Gastroesophageal sphincter (tissue), 3 donors: ENCODE measurements at regions not wholly inside any gene's neighbourhood (a gene's known extent, or its start where the extent isn't known, plus 50 kb on each side); places are given as distances from the start of the nearest gene placed in this dataset.

Source experiments
- EP300 ChIP-seq: sonication (generic); formaldehyde crosslinking; IDR thresholded peaks from one replicate; pipeline ENCODE4 v1.6.1; 2017; ENCODE audit warnings: antibody characterized with exemption, mild to moderate bottlenecking
- POLR2A ChIP-seq, 2 donors: fragments of 450-650 bp; IDR thresholded peaks; one replicate each; pipeline ENCODE4 v1.6.1; 2017; ENCODE audit warnings: antibody characterized with exemption in 2 of 2, mild to moderate bottlenecking in 2 of 2, moderate library complexity in 1 of 2
- TF ChIP-seq, protein P1 (sequence below), 4 experiments: fragments of 200-600 bp in 2 of 4; fragments of 450-650 bp in 2 of 4; sonication (generic) in 1 of 4; IDR thresholded peaks; one replicate each; pipeline ENCODE4 v1.5.1; 2017 to 2019; ENCODE audit warnings: antibody characterized with exemption in 4 of 4, mild to moderate bottlenecking in 2 of 4, moderate library complexity in 2 of 4

DNA sequence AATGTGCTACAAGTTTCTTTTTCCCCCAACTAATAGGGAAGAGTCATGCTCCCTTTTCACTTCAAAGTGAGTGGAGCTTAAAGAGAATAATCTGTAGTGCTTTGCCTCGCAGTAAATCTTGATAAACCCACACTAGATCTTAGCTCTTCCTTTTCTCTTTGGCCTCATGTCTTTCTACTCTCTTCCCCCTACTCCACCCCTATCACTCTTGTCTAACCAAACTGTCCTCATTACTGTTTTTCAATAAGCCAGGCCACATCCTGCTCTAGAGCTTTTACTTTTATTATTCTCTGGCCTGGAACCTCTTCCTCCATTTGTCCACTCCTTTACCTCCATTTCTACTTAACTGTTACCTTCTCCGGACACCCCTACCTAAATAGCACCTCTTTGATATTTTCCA is 291.0 kb upstream of the SATB1 start:
- no peak for TF ChIP-seq POLR2A (IDR thresholded peaks at IDR 0.05)
- TF ChIP-seq, protein P1, sequence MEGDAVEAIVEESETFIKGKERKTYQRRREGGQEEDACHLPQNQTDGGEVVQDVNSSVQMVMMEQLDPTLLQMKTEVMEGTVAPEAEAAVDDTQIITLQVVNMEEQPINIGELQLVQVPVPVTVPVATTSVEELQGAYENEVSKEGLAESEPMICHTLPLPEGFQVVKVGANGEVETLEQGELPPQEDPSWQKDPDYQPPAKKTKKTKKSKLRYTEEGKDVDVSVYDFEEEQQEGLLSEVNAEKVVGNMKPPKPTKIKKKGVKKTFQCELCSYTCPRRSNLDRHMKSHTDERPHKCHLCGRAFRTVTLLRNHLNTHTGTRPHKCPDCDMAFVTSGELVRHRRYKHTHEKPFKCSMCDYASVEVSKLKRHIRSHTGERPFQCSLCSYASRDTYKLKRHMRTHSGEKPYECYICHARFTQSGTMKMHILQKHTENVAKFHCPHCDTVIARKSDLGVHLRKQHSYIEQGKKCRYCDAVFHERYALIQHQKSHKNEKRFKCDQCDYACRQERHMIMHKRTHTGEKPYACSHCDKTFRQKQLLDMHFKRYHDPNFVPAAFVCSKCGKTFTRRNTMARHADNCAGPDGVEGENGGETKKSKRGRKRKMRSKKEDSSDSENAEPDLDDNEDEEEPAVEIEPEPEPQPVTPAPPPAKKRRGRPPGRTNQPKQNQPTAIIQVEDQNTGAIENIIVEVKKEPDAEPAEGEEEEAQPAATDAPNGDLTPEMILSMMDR (IDR thresholded peaks at IDR 0.05): no peak
- no peak for TF ChIP-seq EP300
